Activated CD4-positive, alpha-beta T cell treated with anti-CD3 and anti-CD28 coated beads, Interleukin-2, Interleukin-6, amounts not matched to agents 100 ng/mL and 50 ng/mL, durations not matched to agents 16 hours and 8 hours (primary cell): ENCODE measurements at regions not wholly inside any gene's neighbourhood (a gene's known extent, or its start where the extent isn't known, plus 50 kb on each side); places are given as distances from the start of the nearest gene placed in this dataset.

Source experiments
- DNase-seq: peaks from one replicate; pipeline ENCODE4 v3.0.0-alpha.2; 2020

DNA sequence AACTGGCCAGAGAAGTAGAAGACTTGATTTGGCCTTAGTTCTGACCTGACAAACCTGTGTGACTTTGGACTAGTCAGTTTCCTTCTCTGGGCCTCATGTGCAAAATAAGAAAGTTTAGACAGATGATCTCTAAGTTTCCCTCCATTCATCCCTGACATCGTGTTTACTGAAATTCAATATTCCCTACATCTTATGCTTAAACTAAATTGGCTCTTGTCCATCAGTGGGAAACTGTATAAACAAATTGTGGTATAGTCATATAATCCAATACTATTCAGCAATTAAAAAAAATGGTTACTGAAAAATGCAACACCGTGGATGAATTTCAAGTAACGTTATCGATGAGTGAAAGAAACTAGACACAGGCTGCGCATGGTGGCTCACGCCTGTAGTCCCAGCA, 64.4 kb upstream of the HRH1 start:
- no peak for DNase-seq

DNA sequence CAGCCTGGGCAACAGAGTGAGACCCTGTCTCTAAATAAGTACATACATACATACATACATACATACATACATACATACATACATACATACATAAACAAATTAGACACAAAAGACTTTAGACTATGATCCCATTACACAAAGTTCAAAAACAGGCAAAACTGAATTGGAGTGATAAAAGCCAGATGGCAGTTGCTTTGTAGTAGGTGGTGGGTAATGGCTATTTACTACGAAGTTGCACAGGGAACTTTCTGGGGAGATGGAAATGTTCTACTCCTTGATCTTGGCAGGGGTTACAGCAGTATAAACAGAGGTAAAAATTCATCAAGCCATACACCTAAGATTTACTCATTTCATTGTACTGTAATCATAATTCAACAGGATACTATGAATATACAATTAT, 63.7 kb upstream of the HRH1 start:
- DNase-seq, result no peak

DNA sequence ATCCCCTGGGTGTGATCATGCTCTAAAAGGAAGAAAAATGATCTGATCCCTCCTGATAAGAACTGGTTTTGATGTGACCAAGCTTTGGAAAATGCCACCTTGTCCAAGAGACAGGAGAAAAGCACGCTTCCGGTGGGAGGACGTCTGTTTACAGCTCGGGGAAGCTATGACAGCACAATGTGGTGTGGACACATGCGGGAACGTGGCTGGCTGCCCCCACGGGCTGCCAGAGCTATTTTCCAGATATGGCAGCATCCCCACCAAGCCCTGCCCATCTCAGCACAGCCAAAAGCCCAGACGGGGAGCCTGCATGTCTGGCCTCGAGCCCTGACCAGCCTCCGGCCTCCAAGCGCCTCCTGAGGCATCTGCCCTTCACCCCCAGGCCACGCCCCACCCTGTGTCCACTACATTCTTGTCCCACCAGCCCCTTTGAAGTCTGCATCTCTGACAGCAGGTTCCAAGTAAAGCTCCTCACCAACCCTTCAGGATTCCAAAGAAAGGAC, 63.2 kb upstream of the HRH1 start:
- no peak for DNase-seq

DNA sequence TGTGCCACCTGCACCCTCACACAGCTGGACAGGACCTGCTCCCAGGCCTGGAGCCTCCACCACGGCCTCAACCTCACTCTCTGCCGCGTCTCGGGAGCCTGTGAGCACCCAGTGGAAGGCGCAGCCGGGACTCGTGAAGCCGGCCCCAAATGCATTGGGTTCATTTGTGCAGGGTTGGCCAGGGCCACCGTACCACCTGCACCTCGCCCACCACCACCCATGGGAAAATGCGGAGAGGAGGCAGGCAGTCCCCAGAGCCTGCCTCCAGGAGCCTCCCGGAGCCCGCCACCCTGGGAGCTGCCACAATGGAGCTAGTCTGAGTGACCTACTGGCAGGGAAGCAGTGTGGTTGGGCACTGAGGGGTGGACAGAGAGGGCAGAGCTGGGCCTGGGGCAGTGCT, 62.5 kb upstream of the HRH1 start:
- no peak for DNase-seq

DNA sequence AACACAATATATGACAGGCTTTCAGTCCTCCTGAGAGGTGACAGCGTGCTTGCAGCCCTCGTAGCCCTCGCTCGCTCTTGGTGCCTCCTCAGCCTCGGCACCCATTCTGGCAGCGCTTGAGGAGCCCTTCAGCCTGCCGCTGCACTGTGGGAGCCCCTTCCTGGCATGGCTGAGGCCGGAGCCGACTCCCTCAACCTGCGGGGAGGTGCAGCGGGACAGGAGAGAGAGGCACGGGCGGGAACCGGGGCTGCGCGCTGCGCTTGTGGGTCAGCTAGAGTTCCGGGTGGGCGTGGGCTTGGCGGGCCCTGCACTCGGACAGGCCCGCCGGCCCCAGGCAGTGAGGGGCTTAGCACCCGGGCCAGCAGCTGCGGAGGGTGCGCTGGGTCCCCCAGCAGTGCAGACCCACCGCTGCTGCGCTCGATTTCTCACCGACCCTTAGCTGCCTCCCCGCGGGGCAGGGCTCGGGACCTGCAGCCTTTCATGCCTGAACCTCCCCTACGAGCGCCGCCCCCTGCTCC, 60.4 kb upstream of the HRH1 start:
- DNase-seq, result no peak

DNA sequence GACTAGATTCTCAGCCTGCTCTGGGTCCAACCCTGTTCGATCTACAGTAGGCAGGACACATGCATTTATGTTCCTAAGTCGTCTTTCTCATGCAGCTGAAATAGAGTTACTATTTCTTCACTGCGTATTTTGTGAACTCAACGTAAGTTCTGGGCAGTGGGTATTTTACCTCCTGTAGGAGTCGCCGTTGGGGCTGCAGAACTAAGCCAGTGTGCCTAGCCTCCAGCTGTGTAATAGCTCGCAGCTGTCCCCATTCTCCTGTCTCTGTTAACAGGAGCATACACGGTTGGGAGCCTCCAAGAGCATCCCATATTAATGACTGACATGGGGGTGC, 58.4 kb upstream of the HRH1 start:
- no peak for DNase-seq

DNA sequence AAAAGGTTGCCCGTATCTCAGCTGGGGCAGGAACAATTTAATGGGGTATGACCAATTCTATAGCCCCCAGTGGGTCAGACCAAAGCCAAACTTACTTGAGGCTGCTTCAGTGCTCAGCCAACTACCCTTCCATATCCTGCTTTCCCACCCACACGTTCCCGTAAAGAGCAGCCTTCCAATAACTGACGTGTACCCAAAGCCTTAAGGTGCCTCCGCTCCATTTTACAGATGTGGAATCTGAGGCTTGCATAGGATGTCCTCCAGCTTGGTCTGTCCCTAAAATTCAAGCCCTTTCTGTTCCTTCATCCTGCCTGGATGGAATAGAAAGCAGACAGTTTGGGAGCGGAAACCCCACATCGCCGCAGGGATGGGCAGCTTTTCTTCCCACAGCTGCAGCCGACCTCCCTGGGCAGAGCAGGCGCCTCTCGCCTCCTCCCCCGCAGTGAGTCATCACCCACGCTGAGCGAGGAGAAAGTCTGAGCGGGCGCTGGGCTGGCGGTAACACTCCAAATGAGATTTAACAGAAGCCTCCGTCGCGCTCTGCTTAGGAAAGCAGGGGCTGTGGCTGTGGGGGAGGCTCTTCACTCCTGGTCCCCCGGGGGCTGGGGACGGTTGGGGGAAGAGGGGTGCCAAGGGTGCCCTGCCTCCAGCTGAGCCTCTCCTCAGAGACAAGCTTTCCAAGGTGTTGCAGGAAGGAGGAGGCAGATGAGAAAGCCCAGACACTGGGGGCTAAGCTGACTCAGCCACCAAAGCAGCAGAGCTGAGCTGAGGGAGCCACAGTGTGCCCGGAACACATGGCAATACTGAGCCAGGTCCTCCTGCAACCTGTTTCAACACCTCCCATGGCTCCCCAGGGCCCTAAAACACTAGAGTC, 57.8 kb upstream of the HRH1 start:
- peak; percentile 79 for DNase-seq

DNA sequence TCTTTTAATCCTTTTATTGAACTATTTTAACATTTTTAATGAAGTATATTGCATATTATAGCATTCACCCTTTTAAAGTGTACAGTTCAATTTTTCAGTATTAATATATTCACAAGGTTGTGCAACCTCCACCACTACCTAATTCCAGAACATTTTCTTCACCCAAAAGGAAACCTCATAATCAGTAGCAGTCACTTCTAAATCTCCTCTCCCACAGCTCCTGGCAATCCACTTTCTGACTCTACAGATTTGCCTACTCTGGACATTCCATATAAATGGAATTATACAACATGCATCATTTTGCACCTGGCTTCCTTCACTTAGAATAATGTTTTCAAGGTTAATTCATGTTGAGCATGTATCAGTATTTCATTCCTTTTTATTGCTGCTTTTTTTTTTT, 55.0 kb upstream of the HRH1 start:
- DNase-seq, result no peak
